OCI-LY7 (cell line): ENCODE measurements at regions not wholly inside any gene's neighbourhood (a gene's known extent, or its start where the extent isn't known, plus 50 kb on each side); places are given as distances from the start of the nearest gene placed in this dataset.

Source experiments
- BruUV-seq: library from RNA; stranded (reverse); fragments of 400-500 nt; replicated peaks from 2 replicates; lab custom pipeline; 2021; lab: Mats Ljungman, UMichigan
- CTCF ChIA-PET: fragments of 300-600 bp; sonication (Branson Sonifier 250); formaldehyde crosslinking; loops from one replicate; lab custom pipeline; 2022; ENCODE audit warnings: antibody characterized with exemption; ENCODE audit not compliant: unreplicated experiment; lab: Charles Lee
- POLR2A ChIA-PET: fragments of 300-600 bp; sonication (Branson Sonifier 250); formaldehyde crosslinking; loops from one replicate; lab custom pipeline; 2022; ENCODE audit warnings: antibody characterized with exemption; lab: Charles Lee
- DNase-seq: peaks from one replicate; pipeline ENCODE4 v3.0.0-alpha.2; 2015; ENCODE audit warnings: low spot score
- H2AFZ ChIP-seq: fragments of 200-600 bp; sonication (generic), shearing (Covaris generic); 2 replicates; pipeline ENCODE4 v1.6.1; 2014; ENCODE audit warnings: mild to moderate bottlenecking, antibody characterized with exemption, low read length, moderate library complexity
- H3K27ac ChIP-seq: fragments of 200-600 bp; sonication (generic); 2 replicates; pipeline ENCODE4 v1.5.1; 2014; ENCODE audit warnings: mixed run types, low read depth, mild to moderate bottlenecking, moderate library complexity, low read length, inconsistent platforms; ENCODE audit not compliant: poor library complexity, severe bottlenecking
- H3K36me3 ChIP-seq: fragments of 200-600 bp; sonication (generic); 2 replicates; pipeline ENCODE4 v1.6.1; 2014; ENCODE audit warnings: mild to moderate bottlenecking, antibody characterized with exemption, low read length, moderate library complexity, mixed read lengths; ENCODE audit not compliant: insufficient read depth
- H3K4me1 ChIP-seq: fragments of 200-600 bp; sonication (generic); 2 replicates; pipeline ENCODE4 v1.5.1; 2014; ENCODE audit warnings: mild to moderate bottlenecking, low read length; ENCODE audit not compliant: insufficient read depth, poor library complexity, severe bottlenecking
- H3K4me2 ChIP-seq: fragments of 200-600 bp; sonication (generic); 2 replicates; pipeline ENCODE4 v1.6.1; 2014; ENCODE audit warnings: mild to moderate bottlenecking, low read length
- H3K4me3 ChIP-seq: fragments of 200-600 bp; sonication (generic); 2 replicates; pipeline ENCODE4 v1.5.1; 2014; ENCODE audit warnings: mild to moderate bottlenecking, low read depth, low read length; ENCODE audit not compliant: poor library complexity, severe bottlenecking
- H3K79me2 ChIP-seq: fragments of 200-600 bp; sonication (generic); 2 replicates; pipeline ENCODE4 v1.6.1; 2016; ENCODE audit warnings: low read depth, mild to moderate bottlenecking, low read length, moderate library complexity, mixed read lengths; ENCODE audit not compliant: insufficient read depth
- H3K9me2 ChIP-seq: fragments of 200-600 bp; sonication (generic); 2 replicates; pipeline ENCODE4 v1.6.1; 2016; ENCODE audit warnings: mild to moderate bottlenecking, low read length, mixed read lengths; ENCODE audit not compliant: insufficient read depth
- H3K9me3 ChIP-seq: fragments of 200-600 bp; sonication (generic); 2 replicates; pipeline ENCODE4 v1.6.1; 2014; ENCODE audit warnings: mild to moderate bottlenecking, mixed run types, low read length, mixed read lengths
- H4K20me1 ChIP-seq: fragments of 200-600 bp; sonication (generic); 2 replicates; pipeline ENCODE4 v1.6.1; 2014; ENCODE audit warnings: mild to moderate bottlenecking, antibody characterized with exemption, low read length, moderate library complexity, mixed read lengths; ENCODE audit not compliant: insufficient read depth
- EZH2phosphoT487 ChIP-seq: fragments of 200-600 bp; sonication (generic); IDR thresholded peaks from 2 replicates; pipeline ENCODE4 v1.6.1; 2018; ENCODE audit warnings: low read depth, borderline replicate concordance, mild to moderate bottlenecking, mixed run types, antibody characterized with exemption, low read length, moderate library complexity, mixed read lengths
- intact Hi-C: fragments of 100-400 bp; cut with micrococcal nuclease; formaldehyde crosslinking; loops from one replicate; pipeline ENCODE4 v1.10.0; 2022; ENCODE audit not compliant: unreplicated experiment
- TF ChIP-seq, protein P1 (sequence below): fragments of 200-600 bp; sonication (generic); conservative IDR thresholded peaks from 2 replicates; pipeline ENCODE4 v1.5.1; 2014; ENCODE audit warnings: mild to moderate bottlenecking, antibody characterized with exemption, low read length, moderate library complexity, mixed read lengths

DNA sequence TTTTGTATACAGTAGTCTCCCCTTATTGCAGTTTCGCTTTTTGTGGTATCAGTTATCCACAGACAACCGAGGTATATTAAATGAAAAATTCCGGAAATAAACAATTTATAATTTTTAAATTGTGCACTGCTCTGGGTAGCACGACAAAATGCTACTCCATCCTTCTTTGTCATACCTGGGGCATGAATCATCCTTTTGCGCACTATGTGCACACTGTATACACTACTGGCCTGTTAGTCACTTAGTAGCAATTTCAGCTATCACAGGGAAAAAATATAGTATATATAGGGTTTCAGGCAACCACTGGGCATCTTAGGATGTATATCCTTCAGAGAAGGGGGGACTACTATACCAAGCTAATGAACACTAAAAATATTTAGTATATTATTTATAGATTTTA, 198.8 kb upstream of the FAT4 start:
- Histone ChIP-seq H3K4me2 (no peak overlapping the region), H4K20me1 (no peaks in the 10 kb centered on the region), H3K36me3 (no peaks in the 10 kb centered on the region), H3K9me3 (no peaks in the 10 kb centered on the region), H3K4me3 (no peak overlapping the region), H3K9me2 (no peaks in the 10 kb centered on the region), H3K79me2 (no peaks in the 10 kb centered on the region), H3K4me1 (no peaks in the 10 kb centered on the region), H3K27ac (no peak overlapping the region), H2AFZ (no peak overlapping the region)
- DNase-seq: no peak
- ChIA-PET POLR2A (interaction anchor here (0.6 kb wide), 1 partner anchor 334 kb away, joined by 3 read pairs; no protein-coding TSS in a partner anchor), CTCF (no interaction called here)
- intact Hi-C loops: no loop called here
- BruUV-seq: no TSS peak
- no peak for TF ChIP-seq EZH2phosphoT487
- TF ChIP-seq, protein P1, sequence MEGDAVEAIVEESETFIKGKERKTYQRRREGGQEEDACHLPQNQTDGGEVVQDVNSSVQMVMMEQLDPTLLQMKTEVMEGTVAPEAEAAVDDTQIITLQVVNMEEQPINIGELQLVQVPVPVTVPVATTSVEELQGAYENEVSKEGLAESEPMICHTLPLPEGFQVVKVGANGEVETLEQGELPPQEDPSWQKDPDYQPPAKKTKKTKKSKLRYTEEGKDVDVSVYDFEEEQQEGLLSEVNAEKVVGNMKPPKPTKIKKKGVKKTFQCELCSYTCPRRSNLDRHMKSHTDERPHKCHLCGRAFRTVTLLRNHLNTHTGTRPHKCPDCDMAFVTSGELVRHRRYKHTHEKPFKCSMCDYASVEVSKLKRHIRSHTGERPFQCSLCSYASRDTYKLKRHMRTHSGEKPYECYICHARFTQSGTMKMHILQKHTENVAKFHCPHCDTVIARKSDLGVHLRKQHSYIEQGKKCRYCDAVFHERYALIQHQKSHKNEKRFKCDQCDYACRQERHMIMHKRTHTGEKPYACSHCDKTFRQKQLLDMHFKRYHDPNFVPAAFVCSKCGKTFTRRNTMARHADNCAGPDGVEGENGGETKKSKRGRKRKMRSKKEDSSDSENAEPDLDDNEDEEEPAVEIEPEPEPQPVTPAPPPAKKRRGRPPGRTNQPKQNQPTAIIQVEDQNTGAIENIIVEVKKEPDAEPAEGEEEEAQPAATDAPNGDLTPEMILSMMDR: no peak

GRCh38 chr4:125115476-125115875, 199.3 kb upstream of the FAT4 start:
- H3K9me3 ChIP-seq: no peaks in the 10 kb centered on the region
- POLR2A ChIA-PET: interaction anchor here (0.6 kb wide), 1 partner anchor 333 kb away, joined by 3 read pairs; no protein-coding TSS in a partner anchor
- no peak overlapping the region for H3K27ac ChIP-seq
- intact Hi-C loops: no loop called here
- no peak overlapping the region for H2AFZ ChIP-seq
- no TSS peak for BruUV-seq
- no peak for DNase-seq
- H3K36me3 ChIP-seq: no peaks in the 10 kb centered on the region
- no peaks in the 10 kb centered on the region for H3K4me1 ChIP-seq
- no peaks in the 10 kb centered on the region for H4K20me1 ChIP-seq
- CTCF ChIA-PET: no interaction called here
- H3K4me3 ChIP-seq: no peak overlapping the region
- TF ChIP-seq, protein P1: no peak
- TF ChIP-seq EZH2phosphoT487: no peak
- H3K9me2 ChIP-seq: no peaks in the 10 kb centered on the region
- no peak overlapping the region for H3K4me2 ChIP-seq
- H3K79me2 ChIP-seq: no peaks in the 10 kb centered on the region

- no peaks in the 10 kb centered on the region for H3K4me1 ChIP-seq
- ChIA-PET CTCF (no interaction called here), POLR2A (no interaction called here)
- H3K79me2 ChIP-seq: no peaks in the 10 kb centered on the region
- no TSS peak for BruUV-seq
- no peak overlapping the region for H3K4me2 ChIP-seq
- no peak overlapping the region for H2AFZ ChIP-seq
- intact Hi-C loops: no loop called here
- H3K36me3 ChIP-seq: no peaks in the 10 kb centered on the region
- no peaks in the 10 kb centered on the region for H3K9me3 ChIP-seq
- TF ChIP-seq, protein P1: no peak
- no peak for TF ChIP-seq EZH2phosphoT487
- no peak for DNase-seq
- H3K27ac ChIP-seq: no peak overlapping the region
- no peak overlapping the region for H3K4me3 ChIP-seq
- no peaks in the 10 kb centered on the region for H3K9me2 ChIP-seq
- no peaks in the 10 kb centered on the region for H4K20me1 ChIP-seq
Measured at GRCh38 chr4:125112536-125112935, 202.2 kb upstream of the FAT4 start.
